HG02840 (cell line): ENCODE measurements at regions not wholly inside any gene's neighbourhood (a gene's known extent, or its start where the extent isn't known, plus 50 kb on each side); places are given as distances from the start of the nearest gene placed in this dataset.

Experiments
- ATAC-seq: cut with Tn5 transposase; IDR thresholded peaks from one replicate; pipeline ENCODE4 v1.9.1; 2021; ENCODE audit warnings: mild to moderate bottlenecking, moderate library complexity, moderate number of reproducible peaks; ENCODE audit not compliant: unreplicated experiment, low FRiP score

DNA sequence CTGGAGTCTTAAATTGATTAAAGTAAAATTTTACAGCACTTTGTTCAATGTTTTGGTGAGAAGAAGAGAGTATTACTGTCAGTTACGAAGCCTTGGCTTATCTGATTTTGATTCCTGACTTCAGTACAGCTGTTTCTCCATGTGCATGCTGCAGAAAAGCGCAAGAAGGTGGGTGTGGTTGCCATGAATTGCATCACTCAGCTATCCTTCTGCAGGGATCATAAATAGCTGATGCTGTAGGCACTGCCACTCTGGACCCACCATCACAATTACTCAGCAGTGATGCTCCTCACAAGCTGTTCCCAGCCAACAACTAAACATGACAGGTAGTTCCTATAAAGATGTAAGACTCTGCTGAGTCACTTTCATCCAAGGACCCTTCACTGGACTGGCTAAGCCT is 321.2 kb downstream of the IRS2 start:
- no peak for ATAC-seq

DNA sequence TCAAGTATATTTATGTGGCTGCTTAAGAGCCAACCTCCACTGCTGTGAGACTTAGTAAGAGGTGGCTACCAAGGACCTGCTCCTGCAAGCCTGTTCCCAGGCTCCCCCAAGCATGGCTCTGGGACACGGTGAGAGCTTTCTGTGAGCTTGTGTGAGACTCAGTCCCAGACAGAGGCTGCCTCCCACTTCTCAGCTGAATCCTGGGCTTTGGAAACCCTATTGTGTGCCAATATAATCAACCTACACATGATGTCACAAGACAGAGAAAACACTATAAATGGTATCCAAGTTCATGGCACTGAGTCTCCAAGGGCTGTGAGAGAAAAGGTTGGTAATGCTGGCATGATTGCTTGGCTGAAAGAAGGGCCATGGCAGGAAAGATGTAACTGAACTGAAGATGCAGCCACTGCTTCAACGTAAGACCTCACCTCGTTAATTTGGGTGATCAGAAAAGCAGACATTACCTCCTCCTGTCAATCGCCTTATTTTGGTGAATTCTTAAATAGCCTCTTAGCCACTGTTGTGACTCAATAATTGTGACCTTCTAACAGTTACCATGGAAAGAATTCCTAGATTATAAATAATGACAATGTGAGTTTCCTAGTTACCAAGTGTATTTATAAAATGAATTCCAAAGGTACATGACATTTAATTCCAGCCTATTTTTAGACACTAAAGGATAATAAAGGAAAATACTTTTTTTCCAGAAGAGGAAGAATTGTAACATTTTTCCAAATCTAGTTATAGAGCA is 332.0 kb downstream of the IRS2 start:
- no peak for ATAC-seq

DNA sequence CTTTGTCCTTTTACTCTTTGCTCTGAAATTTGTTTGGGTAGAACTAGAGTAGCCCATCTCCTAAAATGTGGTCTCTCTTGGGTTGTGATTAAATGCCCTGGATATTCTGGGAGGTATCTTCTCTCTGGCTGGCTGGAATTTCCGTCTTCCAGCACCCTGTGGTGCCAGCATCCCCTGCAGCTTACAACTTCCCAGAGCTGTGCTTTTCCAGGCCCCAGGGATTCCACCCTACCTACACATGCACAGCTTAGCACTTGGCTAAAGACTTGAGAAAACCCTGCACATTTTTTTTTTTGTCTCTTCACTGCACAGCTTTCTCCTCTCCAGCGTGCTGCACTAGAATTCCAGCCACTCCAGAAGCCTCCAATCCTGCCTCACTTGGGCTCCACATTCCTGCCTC is 334.7 kb downstream of the IRS2 start:
- no peak for ATAC-seq

DNA sequence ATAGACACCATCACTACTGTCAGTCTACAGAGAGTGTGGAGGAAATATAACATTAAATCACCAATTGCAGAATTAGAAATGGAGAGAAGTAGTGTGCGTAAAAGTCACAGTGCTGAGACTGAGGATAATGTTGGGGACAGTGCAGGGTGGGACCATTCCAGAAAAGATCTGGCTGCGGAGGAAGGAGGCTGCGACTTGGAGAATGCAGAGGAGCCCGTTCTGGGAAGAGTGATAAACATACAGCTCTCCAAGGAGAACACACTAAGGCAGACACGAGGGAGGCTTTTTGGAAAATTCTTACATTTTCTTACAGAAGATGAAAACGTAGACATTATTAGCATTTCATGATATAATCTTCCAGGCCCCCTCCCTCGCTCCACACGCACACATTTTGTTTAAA is 337.8 kb downstream of the IRS2 start:
- ATAC-seq, result no peak

DNA sequence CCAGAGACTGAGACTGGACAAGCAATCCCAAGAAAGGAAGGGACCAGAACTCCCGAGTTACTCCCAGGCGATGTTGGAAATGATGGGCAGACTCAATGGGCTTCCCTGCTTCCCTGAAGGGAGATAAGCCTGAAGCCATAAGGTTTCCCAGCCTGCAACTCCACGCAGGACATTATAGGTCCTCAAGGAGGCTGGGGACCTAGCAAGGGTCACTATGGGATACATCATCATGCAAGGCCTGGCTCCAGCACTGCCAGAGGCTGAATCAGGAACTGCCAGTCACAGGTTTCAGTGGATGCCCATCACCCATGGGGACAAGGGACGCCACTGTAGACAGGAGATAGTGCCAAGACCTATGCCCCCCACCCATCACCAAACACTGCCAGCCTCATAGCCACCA is 338.7 kb downstream of the IRS2 start:
- ATAC-seq, result no peak

DNA sequence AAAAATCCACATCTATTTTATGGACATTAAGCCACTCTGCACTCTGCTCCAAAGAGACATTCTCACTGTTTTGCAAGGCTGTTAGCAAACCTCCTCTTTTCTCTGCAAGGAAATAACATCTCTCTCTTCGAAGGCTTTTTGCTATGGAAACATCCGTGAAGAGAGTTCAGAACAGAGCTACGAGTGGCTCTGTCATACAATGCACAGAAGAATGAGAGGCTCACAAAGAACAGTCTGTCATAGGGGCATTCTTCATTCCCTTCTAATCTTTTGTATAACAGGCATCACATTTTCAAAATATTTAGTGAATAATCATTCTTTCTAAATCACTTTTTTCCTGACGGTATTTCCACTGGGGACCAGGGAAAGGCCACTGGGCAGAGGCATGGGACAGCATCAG is 346.1 kb downstream of the IRS2 start:
- ATAC-seq, result no peak

DNA sequence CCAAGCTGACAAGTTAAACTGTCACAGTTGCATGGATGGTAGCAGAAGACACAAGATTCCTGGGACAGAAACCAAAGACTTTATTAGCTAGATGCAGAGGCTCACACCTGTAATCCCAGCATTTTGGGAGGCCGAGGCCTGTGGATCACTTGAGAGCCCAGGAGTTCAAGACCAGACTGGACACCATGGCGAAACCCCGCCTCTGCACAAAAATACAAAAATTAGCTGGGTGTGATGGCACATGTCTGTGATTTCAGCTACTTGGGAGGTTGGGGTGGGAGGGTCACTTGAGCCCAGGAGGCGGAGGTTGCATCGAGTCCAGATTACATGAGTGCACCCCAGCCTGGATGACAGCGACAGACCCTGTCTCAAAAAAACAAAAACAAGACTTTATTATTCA is 346.6 kb downstream of the IRS2 start:
- ATAC-seq, result no peak

DNA sequence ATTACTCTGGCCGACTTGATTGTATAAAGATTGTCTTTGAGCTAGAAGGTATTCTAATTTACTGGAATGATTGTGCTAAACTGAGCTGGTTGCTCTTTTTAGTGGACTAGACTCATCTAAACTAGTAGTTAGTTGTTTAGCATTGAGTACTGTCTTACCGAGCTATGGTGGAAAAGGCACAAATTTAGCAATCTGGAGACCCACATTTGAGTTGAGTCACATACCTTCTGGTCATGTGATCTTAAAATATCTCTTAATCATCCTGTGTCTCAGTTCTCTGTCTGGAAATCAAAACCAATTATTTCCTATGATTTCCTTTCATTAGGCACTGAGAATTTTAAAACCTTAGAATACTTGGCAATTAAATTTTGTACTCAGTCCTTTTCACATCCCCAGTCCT is 349.5 kb downstream of the IRS2 start:
- ATAC-seq, result no peak

DNA sequence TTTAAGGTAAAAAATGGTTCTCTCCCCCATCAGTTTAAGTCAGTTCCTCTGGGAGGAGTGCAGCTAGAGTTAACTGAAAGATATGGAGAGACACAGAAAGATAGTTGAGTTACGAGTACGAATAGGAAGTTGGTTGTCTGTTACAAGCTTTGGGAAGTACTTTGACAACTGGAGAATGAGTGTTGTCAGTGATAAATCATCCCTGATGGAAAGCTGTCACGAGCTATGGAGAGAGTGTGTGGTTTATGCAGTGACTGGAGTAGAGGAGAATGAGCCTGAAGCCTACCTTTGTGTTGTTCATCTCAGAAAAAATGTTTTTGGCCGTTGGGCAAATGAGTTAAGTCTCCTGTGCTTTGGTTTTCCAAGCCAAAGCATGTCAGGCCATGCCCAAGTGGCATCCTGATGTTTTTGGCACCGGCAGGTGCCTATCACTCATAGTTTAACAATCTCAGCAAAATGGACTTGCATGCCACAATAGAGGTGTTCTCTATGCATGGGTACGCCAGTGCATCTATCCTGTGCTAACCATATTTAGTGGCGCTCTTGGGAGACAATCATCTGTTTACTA is 350.2 kb downstream of the IRS2 start:
- no peak for ATAC-seq

DNA sequence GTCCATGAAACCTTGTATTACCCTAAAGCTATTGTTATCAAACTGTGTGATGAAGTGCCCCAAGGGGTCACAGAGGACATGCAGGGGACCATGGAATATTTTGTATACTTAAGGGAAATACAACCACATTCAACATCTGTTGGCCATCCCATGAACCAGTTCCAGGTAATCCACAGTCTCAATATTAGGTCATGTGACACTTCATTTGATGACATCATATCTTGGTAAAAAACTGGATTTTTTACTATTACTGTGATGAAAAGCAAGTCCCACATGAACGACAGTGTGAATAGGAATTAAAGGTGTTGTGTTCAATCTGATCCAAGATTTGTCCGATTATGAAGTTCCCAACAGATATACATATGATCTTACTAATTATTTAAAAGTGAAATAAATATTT is 355.2 kb downstream of the IRS2 start:
- no peak for ATAC-seq

DNA sequence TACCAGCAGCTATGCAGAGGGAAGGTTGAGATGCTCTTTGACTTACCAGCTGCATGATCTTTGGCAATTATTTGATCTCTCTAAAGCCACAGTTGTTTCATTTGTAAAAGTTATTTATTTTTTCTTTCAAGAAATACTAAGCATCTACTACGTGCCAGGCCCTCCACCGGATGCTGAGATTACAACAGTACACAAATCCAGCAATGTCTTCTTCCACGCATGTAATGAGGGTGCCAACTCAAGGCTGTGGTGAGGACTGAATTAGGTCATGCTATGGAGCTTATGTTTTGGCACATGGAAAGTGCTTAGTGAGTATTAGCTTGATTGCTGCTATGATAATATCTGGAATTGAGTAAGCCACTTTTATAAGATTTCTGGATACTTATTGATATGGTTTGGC is 358.2 kb downstream of the IRS2 start:
- no peak for ATAC-seq

DNA sequence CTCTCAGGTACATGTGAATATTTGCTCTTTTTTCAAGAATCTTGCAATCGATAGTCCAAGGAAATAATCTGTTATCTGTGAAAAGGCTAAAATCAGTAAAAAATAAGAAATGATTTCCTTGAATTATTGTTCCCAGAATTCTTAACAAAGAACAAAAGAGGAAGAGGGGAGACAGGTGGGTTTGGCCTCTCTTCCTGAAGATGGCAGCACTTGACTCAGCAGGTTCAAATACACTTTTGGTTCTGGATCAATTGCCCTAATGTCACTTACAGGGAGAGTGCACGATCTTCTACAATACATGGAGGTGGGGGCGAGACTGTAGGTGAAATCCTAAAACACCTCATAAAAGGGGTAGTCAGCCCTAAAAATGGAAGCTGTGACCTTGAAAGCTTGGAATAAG is 358.7 kb downstream of the IRS2 start:
- no peak for ATAC-seq

DNA sequence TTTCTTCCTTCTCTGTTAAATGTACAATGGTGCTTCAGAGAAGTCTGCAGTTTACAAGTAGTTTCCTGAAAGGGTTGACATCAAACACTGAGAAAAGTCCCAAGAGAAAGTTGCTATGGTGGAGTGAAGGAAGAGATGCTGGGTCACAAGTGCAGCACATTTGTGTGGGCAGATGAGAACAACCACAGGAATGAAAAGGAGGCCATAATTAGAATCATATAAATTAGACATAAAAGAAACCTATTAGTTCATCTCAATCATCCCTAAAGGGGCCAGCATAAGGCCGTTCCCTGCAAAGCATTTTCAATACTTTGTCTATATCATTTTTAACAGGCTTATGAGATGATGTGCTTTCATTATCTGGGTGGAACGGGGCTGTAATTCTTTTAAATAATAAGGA is 359.2 kb downstream of the IRS2 start:
- no peak for ATAC-seq

DNA sequence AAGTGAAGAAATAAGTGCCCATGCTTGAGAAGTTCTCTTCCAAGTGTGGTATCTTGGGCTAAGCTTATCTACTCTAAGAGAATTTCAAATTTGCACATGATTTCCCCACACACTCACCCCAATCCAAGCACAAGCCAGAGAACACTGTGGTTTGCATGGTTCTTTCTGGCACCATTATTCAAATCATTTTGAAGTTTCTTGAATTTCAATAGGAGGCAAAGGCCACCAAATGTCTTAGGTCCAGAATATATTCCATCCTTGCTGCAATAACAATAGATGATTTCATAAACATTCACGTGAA is 359.7 kb downstream of the IRS2 start:
- no peak for ATAC-seq

DNA sequence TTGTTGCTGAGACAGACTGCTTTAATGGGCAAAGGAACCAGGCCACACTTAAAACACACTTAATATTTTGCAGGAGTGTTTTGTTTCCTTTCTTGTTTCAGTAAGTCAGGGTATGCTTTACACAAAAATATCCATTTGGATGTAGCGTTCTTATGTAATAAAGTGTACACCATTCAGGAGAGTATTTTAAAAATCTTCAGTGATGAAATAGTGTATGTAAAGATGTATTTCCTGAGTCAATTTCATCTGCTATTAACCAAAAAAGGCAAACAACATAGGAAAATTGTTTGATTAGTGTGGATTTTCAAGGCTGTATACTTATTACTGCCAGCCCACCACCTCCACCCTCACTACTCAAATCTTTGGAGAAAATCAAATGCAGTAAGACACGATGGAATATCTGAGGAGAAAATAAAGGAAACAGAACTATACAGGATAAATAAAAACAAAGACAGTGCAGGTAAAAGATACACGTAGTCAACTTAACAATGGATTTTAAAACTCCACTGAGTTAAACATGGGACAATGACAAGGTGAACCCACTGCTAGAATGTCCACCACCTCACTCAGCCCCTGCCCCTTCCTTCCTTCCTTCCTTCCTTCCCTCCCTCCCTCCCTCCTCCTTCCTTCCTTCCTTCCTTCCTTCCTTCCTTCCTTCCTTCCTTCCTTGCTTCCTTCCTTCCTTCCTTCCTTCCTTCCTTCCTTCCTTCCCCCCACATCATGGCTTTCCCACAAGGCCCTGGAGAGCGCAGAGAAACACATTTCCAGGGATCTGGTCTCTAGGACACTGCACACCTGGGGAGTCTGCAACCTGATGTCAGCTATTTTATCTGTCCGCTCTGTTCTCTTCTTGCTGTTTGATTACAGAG is 360.3 kb downstream of the IRS2 start:
- no peak for ATAC-seq

DNA sequence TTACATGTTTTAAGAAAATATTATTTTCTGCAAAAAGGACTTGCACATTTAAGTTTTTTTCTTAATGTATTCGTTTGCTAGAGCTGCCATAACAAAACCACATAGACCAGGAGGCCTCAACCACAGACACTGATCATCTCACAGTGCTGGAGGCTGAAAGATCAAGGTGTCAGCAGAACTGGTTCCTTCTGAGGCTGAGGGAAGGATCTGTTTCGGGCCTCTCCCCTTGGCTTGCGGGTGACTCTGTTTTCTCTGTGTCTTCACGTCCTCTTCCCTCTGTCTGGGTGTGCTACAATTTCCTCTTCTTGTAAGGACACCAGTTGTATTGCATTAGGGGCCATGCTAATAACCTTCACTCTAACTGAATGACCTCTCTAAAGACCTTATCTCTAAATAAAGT is 364.2 kb downstream of the IRS2 start:
- ATAC-seq, result no peak

DNA sequence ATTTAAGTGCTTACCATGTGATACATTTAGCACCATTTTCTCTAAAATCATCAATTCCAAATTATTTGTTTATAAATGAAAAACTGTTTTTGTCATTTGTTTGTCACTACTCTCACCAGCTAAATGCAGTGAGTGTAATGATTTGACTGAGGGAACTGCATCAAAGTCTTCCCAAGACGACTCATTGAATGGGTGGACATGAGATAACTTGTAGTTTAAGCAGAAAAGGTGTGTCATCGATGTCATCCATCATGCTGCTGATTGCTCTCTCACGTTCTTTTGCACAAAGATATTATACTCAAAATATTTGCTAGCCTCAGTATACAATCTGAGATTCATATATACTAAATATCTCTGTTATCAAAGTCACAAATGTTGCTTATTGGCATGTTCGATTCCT is 366.5 kb downstream of the IRS2 start:
- ATAC-seq, result no peak

DNA sequence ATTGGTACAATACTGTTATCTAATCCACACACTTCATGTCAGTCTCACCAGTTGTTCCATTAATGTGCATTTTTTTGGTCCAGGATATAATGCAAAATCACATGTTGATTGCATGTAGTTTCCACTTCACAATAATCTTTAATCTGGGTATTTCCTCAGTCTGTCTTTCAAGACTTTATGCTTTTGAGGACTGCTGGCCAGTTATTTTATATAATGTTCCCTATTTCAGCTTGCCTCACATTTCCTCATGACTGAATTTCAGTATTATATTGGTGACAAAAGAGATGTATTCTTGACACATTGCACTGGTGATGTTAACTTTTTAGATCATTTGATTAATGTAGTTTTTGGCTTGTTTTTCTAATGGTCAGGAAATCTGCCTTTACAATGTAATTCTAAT is 368.3 kb downstream of the IRS2 start:
- ATAC-seq, result no peak

DNA sequence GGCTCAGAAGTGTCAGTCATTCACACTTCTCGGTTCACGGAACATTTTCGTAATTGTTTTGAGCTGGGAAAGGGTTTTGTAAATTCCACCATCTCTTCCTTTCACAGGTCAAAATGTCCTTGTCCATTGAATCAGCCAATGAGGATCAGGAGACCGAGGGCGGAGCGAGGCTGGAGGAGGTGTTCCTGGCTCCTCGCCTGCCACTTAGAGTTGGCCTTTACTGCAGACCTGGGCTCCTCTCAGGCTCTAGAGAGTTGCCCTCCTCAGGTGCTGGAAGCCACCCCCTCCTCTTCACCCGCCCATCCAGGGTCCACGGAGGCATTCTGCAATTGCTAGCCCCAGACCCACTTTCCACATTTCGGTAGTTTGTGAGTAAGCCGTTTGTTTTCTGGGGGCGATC is 370.4 kb downstream of the IRS2 start:
- no peak for ATAC-seq

DNA sequence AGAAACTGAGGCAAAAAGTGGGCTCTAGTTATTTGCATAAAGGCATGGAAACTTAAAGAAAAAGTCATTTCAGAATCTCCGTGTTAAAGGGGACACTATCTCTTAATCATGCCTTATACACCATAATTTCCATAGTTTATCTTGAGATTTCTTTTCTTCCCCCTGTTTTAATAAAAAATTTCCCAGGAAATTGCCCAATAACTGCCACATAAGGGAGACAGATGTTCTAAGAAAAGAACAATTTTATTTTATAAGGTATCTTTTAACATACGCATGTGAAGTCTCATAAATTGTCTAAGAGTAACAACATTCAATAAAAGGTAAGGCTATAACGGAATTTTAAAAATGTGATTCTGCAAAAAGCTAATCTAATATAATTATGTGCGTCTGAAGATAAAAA is 371.3 kb downstream of the IRS2 start:
- no peak for ATAC-seq

DNA sequence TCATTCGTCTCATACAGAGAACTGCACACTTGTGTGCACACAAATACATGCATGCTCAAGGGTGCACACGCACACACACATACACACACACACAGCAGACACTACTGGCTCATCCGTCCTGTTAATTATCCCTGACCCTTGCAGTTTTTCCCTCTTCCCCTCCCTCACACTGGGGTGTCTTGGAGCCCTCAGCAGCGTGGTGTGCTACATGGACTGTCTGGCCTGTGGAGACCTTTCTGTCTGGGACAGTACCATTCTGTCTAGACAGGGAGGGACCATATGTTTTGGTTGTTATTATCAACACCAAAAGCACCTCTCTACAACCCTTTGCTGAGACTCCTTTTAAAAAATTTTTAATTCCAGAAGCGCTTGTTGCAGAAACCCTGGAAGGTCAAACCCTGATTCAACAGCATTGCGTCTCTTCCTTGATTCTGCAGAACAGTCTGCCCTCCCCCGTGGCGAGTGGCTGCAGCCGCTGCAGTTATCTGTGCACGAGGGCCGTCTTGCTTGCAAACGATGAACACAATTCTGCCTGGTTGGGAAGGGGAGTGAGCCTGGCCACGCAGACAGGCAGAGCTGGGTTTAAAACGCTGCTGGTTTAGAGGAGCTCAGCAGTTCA is 374.0 kb downstream of the IRS2 start:
- no peak for ATAC-seq
